Upper lobe of left lung (tissue), 4 donors: ENCODE measurements at regions not wholly inside any gene's neighbourhood (a gene's known extent, or its start where the extent isn't known, plus 50 kb on each side); places are given as distances from the start of the nearest gene placed in this dataset.

ENCODE experiments used
- CTCF ChIP-seq, 6 experiments: fragments of 450-650 bp in 4 of 6; fragments of 200-600 bp in 2 of 6; sonication (generic) in 2 of 6; IDR thresholded peaks; one replicate each; pipeline ENCODE4 v1.5.1; 2016 to 2019; ENCODE audit warnings: antibody characterized with exemption in 6 of 6
- POLR2AphosphoS5 ChIP-seq, 2 donors: sonication (generic); formaldehyde crosslinking; IDR thresholded peaks; one replicate each; pipeline ENCODE4 v1.5.1; 2017; ENCODE audit warnings: antibody characterized with exemption in 2 of 2

GRCh38 chr5:94021246-94021645 is 279.8 kb upstream of the POU5F2 start:
- TF ChIP-seq POLR2AphosphoS5 (IDR thresholded peaks at IDR 0.05) (no peak), CTCF (IDR thresholded peaks at IDR 0.05) (no peak)
